ENCODE measurements at regions not wholly inside any gene's neighbourhood (a gene's known extent, or its start where the extent isn't known, plus 50 kb on each side); places are given as distances from the start of the nearest gene placed in this dataset.

- TF ChIP-seq, protein P1, sequence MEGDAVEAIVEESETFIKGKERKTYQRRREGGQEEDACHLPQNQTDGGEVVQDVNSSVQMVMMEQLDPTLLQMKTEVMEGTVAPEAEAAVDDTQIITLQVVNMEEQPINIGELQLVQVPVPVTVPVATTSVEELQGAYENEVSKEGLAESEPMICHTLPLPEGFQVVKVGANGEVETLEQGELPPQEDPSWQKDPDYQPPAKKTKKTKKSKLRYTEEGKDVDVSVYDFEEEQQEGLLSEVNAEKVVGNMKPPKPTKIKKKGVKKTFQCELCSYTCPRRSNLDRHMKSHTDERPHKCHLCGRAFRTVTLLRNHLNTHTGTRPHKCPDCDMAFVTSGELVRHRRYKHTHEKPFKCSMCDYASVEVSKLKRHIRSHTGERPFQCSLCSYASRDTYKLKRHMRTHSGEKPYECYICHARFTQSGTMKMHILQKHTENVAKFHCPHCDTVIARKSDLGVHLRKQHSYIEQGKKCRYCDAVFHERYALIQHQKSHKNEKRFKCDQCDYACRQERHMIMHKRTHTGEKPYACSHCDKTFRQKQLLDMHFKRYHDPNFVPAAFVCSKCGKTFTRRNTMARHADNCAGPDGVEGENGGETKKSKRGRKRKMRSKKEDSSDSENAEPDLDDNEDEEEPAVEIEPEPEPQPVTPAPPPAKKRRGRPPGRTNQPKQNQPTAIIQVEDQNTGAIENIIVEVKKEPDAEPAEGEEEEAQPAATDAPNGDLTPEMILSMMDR (IDR thresholded peaks at IDR 0.05; ENCODE audit: insufficient read depth, low read depth, low read length) = no peak
- no peak for TF ChIP-seq EZH2 (IDR thresholded peaks at IDR 0.05; ENCODE audit: insufficient read depth, low read length)
- no peak for FAIRE-seq
- Histone ChIP-seq H3K27me3 (ENCODE audit: insufficient read depth, low read length) (peaks cover 19% of the 10 kb centered on the region), H3K79me2 (ENCODE audit: insufficient read depth, low read length) (no peaks in the 10 kb centered on the region), H3K4me2 (ENCODE audit: low read length) (no peak overlapping the region), H3K4me1 (ENCODE audit: insufficient read depth, low read length) (peaks cover 12% of the 10 kb centered on the region), H3K9me3 (ENCODE audit: insufficient read depth, low read depth, low read length) (no peaks in the 10 kb centered on the region), H3K4me3 (ENCODE audit: insufficient read depth, low read depth, low read length) (no peak overlapping the region), H3K27ac (ENCODE audit: low read depth, low read length) (no peak overlapping the region), H4K20me1 (ENCODE audit: insufficient read depth, low read length) (peaks cover 3% of the 10 kb centered on the region), H3K36me3 (ENCODE audit: insufficient read depth, low read length) (no peaks in the 10 kb centered on the region), H2AFZ (ENCODE audit: low read depth, low read length) (no peak overlapping the region), H3K9ac (ENCODE audit: low read length) (no peak overlapping the region)
- peaks cover 60% of the 10 kb centered on the region for H3K27me3 Mint-ChIP-seq (ENCODE audit: low read depth, unreplicated experiment)
- H3K36me3 Mint-ChIP-seq (ENCODE audit: low read depth, unreplicated experiment) = peaks cover 3% of the 10 kb centered on the region
- no peak for DNase-seq (ENCODE audit: low read depth)
- H3K27ac Mint-ChIP-seq (ENCODE audit: unreplicated experiment) = no peak overlapping the region
- H3K9me3 Mint-ChIP-seq (ENCODE audit: unreplicated experiment) = peaks cover 5% of the 10 kb centered on the region
- no peak overlapping the region for H3K4me3 Mint-ChIP-seq (ENCODE audit: unreplicated experiment)
- H3K4me1 Mint-ChIP-seq (ENCODE audit: low read depth, unreplicated experiment) = no peaks in the 10 kb centered on the region
Observed at GRCh38 chr2:120446236-120447126, 100.5 kb downstream of the INHBB start.

DNA sequence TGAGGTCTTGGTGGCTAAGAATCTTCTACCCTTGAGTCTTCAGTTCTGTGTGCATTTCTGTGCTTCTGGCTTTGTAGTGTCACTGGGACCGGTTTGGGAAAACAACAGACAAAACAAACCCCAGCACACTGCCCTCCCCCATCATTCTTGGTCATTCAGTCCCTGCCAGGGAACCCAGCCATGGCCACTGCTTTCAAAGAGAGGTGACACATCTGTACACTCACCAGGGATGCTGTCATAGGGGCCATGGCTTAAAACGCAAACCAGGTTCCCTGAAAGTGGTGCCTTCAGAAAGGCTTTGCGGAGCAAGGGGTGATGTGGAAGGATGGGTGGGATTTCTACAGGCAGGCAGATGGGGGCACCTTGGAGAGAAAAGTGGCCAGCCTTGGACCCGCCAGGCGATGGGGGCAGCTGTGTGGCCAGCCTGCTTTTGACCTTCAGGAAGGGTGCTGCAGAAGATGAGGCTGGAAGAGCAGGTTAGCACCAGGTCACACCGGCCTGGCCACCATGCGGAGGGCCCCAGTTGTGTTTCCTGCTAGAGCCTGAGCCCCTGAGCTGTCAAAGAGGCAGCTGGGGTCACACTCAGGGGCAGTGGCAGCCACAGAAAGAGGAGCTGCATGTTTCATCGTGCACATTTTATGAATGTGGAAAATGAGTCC lies 101.3 kb downstream of the INHBB start:
- Mint-ChIP-seq H3K9me3 (ENCODE audit: unreplicated experiment) (peaks cover 5% of the 10 kb centered on the region), H3K27ac (ENCODE audit: unreplicated experiment) (no peak overlapping the region), H3K4me1 (ENCODE audit: low read depth, unreplicated experiment) (no peaks in the 10 kb centered on the region), H3K4me3 (ENCODE audit: unreplicated experiment) (no peak overlapping the region), H3K36me3 (ENCODE audit: low read depth, unreplicated experiment) (peaks cover 3% of the 10 kb centered on the region), H3K27me3 (ENCODE audit: low read depth, unreplicated experiment) (peaks cover 60% of the 10 kb centered on the region)
- Histone ChIP-seq H3K9ac (ENCODE audit: low read length) (no peak overlapping the region), H4K20me1 (ENCODE audit: insufficient read depth, low read length) (peaks cover 3% of the 10 kb centered on the region), H3K79me2 (ENCODE audit: insufficient read depth, low read length) (no peaks in the 10 kb centered on the region), H3K4me3 (ENCODE audit: insufficient read depth, low read depth, low read length) (no peak overlapping the region), H2AFZ (ENCODE audit: low read depth, low read length) (no peak overlapping the region), H3K9me3 (ENCODE audit: insufficient read depth, low read depth, low read length) (no peaks in the 10 kb centered on the region), H3K36me3 (ENCODE audit: insufficient read depth, low read length) (no peaks in the 10 kb centered on the region), H3K4me1 (ENCODE audit: insufficient read depth, low read length) (peaks cover 5% of the 10 kb centered on the region), H3K4me2 (ENCODE audit: low read length) (no peak overlapping the region), H3K27me3 (ENCODE audit: insufficient read depth, low read length) (peaks cover 17% of the 10 kb centered on the region), H3K27ac (ENCODE audit: low read depth, low read length) (no peak overlapping the region)
- TF ChIP-seq EZH2 (IDR thresholded peaks at IDR 0.05; ENCODE audit: insufficient read depth, low read length) = no peak
- TF ChIP-seq, protein P1 (IDR thresholded peaks at IDR 0.05; ENCODE audit: insufficient read depth, low read depth, low read length) = no peak
- no peak for DNase-seq (ENCODE audit: low read depth)
- no peak for FAIRE-seq

Measured in astrocyte (in vitro differentiated cells and primary cell).